SK-N-SH (cell line): ENCODE measurements at regions not wholly inside any gene's neighbourhood (a gene's known extent, or its start where the extent isn't known, plus 50 kb on each side); places are given as distances from the start of the nearest gene placed in this dataset.

Source experiments
- CTCF ChIA-PET: fragments of 300-600, 350-600 bp; formaldehyde crosslinking; extraction: SDS; loops from one replicate; lab custom pipeline; 2021; lab: Yijun Ruan, JAX
- POLR2A ChIA-PET: fragments of 350-600 bp; sonication (Branson Sonifier 250); formaldehyde crosslinking; extraction: SDS; loops from one replicate; lab custom pipeline; 2020; ENCODE audit warnings: antibody characterized with exemption, inconsistent platforms; lab: Yijun Ruan, JAX
- DNase-seq: peaks from one replicate; pipeline ENCODE4 v3.0.0; 2012
- H2AFZ ChIP-seq: fragments of 200-600 bp; sonication (generic); 2 replicates; pipeline ENCODE4 v1.8.1; 2016; ENCODE audit warnings: antibody characterized with exemption, mild to moderate bottlenecking, low read depth
- H3F3A ChIP-seq: fragments of 200-600 bp; sonication (generic); replicated peaks from 2 replicates; pipeline ENCODE3; 2016; ENCODE audit warnings: antibody characterized with exemption, mild to moderate bottlenecking; ENCODE audit not compliant: insufficient read depth
- H3K27ac ChIP-seq, 2 experiments: fragments of 200-500 bp in 1 of 2; fragments of 200-600 bp in 1 of 2; sonication (Bioruptor generic) in 1 of 2; sonication (generic), shearing (Covaris generic) in 1 of 2; 2 replicates each; pipeline versions ENCODE4 v1.5.1 to v1.6.1; 2014 to 2016; ENCODE audit warnings: low read depth in 2 of 2, inconsistent platforms in 1 of 2, low read length in 1 of 2, mild to moderate bottlenecking in 1 of 2, mixed read lengths in 1 of 2
- H3K27me3 ChIP-seq: fragments of 200-600 bp; sonication (generic), shearing (Covaris generic); 2 replicates; pipeline ENCODE4 v1.6.1; 2016; ENCODE audit warnings: mixed run types; ENCODE audit not compliant: insufficient read depth
- H3K36me3 ChIP-seq, 2 experiments: fragments of 200-500 bp in 1 of 2; fragments of 200-600 bp in 1 of 2; sonication (Bioruptor generic) in 1 of 2; sonication (generic) in 1 of 2; replicated peaks in 1 of 2; 2 replicates each; pipeline versions ENCODE3 to v1.5.1; 2014 to 2016; ENCODE audit warnings: low read length in 1 of 2, mild to moderate bottlenecking in 1 of 2; ENCODE audit not compliant: insufficient read depth in 2 of 2, control insufficient read depth in 1 of 2
- H3K4me1 ChIP-seq, 2 experiments: fragments of 200-500 bp in 1 of 2; fragments of 200-600 bp in 1 of 2; sonication (Bioruptor generic) in 1 of 2; sonication (generic), shearing (Covaris generic) in 1 of 2; 2 replicates each; pipeline versions ENCODE4 v1.5.1 to v1.6.1; 2014 to 2016; ENCODE audit warnings: low read depth in 1 of 2, low read length in 1 of 2, mixed run types in 1 of 2; ENCODE audit not compliant: insufficient read depth in 2 of 2, control insufficient read depth in 1 of 2
- H3K4me2 ChIP-seq: fragments of 200-600 bp; sonication (generic), shearing (Covaris generic); 2 replicates; pipeline ENCODE4 v1.6.1; 2017; ENCODE audit warnings: mixed run types
- H3K4me3 ChIP-seq, 2 experiments: fragments of 200-500 bp in 1 of 2; fragments of 200-600 bp in 1 of 2; sonication (Bioruptor generic) in 1 of 2; sonication (generic), shearing (Covaris generic) in 1 of 2; 2 replicates each; pipeline versions ENCODE4 v1.5.1 to v1.8.1; 2014 to 2016; ENCODE audit warnings: low read depth in 2 of 2, inconsistent platforms in 1 of 2, low read length in 1 of 2, mild to moderate bottlenecking in 1 of 2, mixed read lengths in 1 of 2, moderate library complexity in 1 of 2
- H3K79me2 ChIP-seq: fragments of 200-600 bp; sonication (generic); 2 replicates; pipeline ENCODE4 v1.8.1; 2017; ENCODE audit warnings: mild to moderate bottlenecking; ENCODE audit not compliant: insufficient read depth
- H3K9ac ChIP-seq: fragments of 200-600 bp; sonication (generic); 2 replicates; pipeline ENCODE4 v1.6.1; 2017; ENCODE audit warnings: mixed run types
- H3K9me2 ChIP-seq: fragments of 200-600 bp; sonication (generic); 2 replicates; pipeline ENCODE4 v1.6.1; 2017; ENCODE audit warnings: mixed run types
- H3K9me3 ChIP-seq: fragments of 200-600 bp; sonication (generic); 2 replicates; pipeline ENCODE4 v1.6.1; 2017; ENCODE audit warnings: mixed run types, mild to moderate bottlenecking, moderate library complexity
- H4K20me1 ChIP-seq: fragments of 200-600 bp; sonication (generic); 2 replicates; pipeline ENCODE4 v1.6.1; 2017; ENCODE audit warnings: mild to moderate bottlenecking, mixed run types; ENCODE audit not compliant: insufficient read depth
- CHD2 ChIP-seq: fragments of 150-350 bp; IDR thresholded peaks from 2 replicates; pipeline ENCODE4 v1.6.1; 2018; ENCODE audit warnings: low read length; ENCODE audit not compliant: partially characterized antibody
- ELF1 ChIP-seq: IDR thresholded peaks from 2 replicates; pipeline ENCODE4 v1.4.0; 2012
- EZH2phosphoT487 ChIP-seq: fragments of 200-600 bp; sonication (generic); IDR thresholded peaks from 2 replicates; pipeline ENCODE4 v1.6.1; 2017; ENCODE audit warnings: low read depth, mixed run types, mild to moderate bottlenecking, antibody characterized with exemption, moderate library complexity, borderline replicate concordance
- FOXJ3 ChIP-seq: sonication (generic); formaldehyde crosslinking; IDR thresholded peaks from 2 replicates; pipeline ENCODE4 v1.5.1; 2020; ENCODE audit warnings: mild to moderate bottlenecking, missing genetic modification reagents
- FOXM1 ChIP-seq: IDR thresholded peaks from 2 replicates; pipeline ENCODE4 v1.4.0; 2012; ENCODE audit warnings: low read depth, mild to moderate bottlenecking
- GABPA ChIP-seq: IDR thresholded peaks from 2 replicates; pipeline ENCODE4 v1.4.0; 2012; ENCODE audit warnings: low read depth, mild to moderate bottlenecking
- GATA2 ChIP-seq: sonication (generic); formaldehyde crosslinking; IDR thresholded peaks from 2 replicates; pipeline ENCODE4 v1.5.0; 2020; ENCODE audit warnings: mild to moderate bottlenecking, missing genetic modification reagents
- MEF2A ChIP-seq: IDR thresholded peaks from 2 replicates; pipeline ENCODE4 v1.4.0; 2012; ENCODE audit warnings: low read depth, borderline replicate concordance
- MXI1 ChIP-seq: IDR thresholded peaks from 2 replicates; pipeline ENCODE4 v1.6.1; 2012; ENCODE audit warnings: mild to moderate bottlenecking, low read depth, low read length, improper control_type of control experiment
- NRF1 ChIP-seq: IDR thresholded peaks from 2 replicates; pipeline ENCODE4 v1.6.1; 2012; ENCODE audit warnings: low read depth, mild to moderate bottlenecking, low read length
- TCF12 ChIP-seq: IDR thresholded peaks from 2 replicates; pipeline ENCODE4 v1.4.0; 2012
- TEAD4 ChIP-seq: IDR thresholded peaks from 2 replicates; pipeline ENCODE4 v1.4.0; 2012; ENCODE audit warnings: mild to moderate bottlenecking, borderline replicate concordance; ENCODE audit not compliant: insufficient read depth
- WGBS: methylation state at CpG from one replicate; pipeline ENCODE4 v1.1.6; 2017; ENCODE audit warnings: low lambda C conversion rate; 5-methylcytosine and 5-hydroxymethylcytosine counted together
- TF ChIP-seq, protein P1 (sequence below): IDR thresholded peaks from 2 replicates; pipeline ENCODE4 v1.6.1; 2012; ENCODE audit warnings: mild to moderate bottlenecking, low read depth, low read length, moderate library complexity
- TF ChIP-seq, protein P2 (sequence below): fragments of 150-350 bp; IDR thresholded peaks from 2 replicates; pipeline ENCODE4 v1.6.1; 2016; ENCODE audit warnings: mild to moderate bottlenecking, low read depth, low read length
- TF ChIP-seq, protein P3 (sequence below): fragments of 150-350 bp; IDR thresholded peaks from 2 replicates; pipeline ENCODE4 v1.6.1; 2017; ENCODE audit warnings: antibody characterized with exemption, low read length, low read depth, borderline replicate concordance
- TF ChIP-seq, protein P4 (sequence below): IDR thresholded peaks from 2 replicates; pipeline ENCODE4; 2012

DNA sequence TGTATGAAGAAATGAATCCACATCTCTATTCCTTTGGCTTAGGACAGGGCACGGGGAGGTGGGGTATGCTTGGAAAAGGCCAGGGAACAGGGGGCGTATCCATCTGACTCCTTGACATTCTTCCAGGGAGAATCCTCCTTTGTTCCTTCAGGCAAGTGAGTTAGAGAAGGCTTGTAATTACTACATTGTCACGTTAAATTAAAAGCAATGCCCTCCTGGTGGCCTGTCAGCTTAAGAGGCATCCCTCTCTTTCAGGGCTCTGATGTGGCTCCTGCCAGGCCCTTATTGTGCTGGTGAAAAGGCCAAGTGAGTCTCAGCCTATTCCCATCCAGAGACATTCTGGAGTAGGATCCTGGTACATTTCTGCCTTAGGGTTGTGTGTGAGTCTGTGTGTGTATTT, 128.3 kb downstream of the FOXA2 start:
- no peak overlapping the region for H3K4me3 ChIP-seq
- H3K4me1 ChIP-seq, result no peaks in the 10 kb centered on the region
- POLR2A ChIA-PET, result no interaction called here
- no peak for DNase-seq
- no peak overlapping the region for H2AFZ ChIP-seq
- H3K9me3 ChIP-seq, result no peaks in the 10 kb centered on the region
- TF ChIP-seq TEAD4 (no peak), ELF1 (no peak), GABPA (no peak), FOXM1 (no peak), EZH2phosphoT487 (no peak), NRF1 (no peak), CHD2 (no peak), TCF12 (no peak), GATA2 (CRISPR knock-in tag) (no peak), MEF2A (no peak), MXI1 (no peak), FOXJ3 (no peak)
- TF ChIP-seq, protein P1, sequence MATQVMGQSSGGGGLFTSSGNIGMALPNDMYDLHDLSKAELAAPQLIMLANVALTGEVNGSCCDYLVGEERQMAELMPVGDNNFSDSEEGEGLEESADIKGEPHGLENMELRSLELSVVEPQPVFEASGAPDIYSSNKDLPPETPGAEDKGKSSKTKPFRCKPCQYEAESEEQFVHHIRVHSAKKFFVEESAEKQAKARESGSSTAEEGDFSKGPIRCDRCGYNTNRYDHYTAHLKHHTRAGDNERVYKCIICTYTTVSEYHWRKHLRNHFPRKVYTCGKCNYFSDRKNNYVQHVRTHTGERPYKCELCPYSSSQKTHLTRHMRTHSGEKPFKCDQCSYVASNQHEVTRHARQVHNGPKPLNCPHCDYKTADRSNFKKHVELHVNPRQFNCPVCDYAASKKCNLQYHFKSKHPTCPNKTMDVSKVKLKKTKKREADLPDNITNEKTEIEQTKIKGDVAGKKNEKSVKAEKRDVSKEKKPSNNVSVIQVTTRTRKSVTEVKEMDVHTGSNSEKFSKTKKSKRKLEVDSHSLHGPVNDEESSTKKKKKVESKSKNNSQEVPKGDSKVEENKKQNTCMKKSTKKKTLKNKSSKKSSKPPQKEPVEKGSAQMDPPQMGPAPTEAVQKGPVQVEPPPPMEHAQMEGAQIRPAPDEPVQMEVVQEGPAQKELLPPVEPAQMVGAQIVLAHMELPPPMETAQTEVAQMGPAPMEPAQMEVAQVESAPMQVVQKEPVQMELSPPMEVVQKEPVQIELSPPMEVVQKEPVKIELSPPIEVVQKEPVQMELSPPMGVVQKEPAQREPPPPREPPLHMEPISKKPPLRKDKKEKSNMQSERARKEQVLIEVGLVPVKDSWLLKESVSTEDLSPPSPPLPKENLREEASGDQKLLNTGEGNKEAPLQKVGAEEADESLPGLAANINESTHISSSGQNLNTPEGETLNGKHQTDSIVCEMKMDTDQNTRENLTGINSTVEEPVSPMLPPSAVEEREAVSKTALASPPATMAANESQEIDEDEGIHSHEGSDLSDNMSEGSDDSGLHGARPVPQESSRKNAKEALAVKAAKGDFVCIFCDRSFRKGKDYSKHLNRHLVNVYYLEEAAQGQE, result no peak
- TF ChIP-seq, protein P2, sequence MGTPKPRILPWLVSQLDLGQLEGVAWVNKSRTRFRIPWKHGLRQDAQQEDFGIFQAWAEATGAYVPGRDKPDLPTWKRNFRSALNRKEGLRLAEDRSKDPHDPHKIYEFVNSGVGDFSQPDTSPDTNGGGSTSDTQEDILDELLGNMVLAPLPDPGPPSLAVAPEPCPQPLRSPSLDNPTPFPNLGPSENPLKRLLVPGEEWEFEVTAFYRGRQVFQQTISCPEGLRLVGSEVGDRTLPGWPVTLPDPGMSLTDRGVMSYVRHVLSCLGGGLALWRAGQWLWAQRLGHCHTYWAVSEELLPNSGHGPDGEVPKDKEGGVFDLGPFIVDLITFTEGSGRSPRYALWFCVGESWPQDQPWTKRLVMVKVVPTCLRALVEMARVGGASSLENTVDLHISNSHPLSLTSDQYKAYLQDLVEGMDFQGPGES, result no peak
- TF ChIP-seq, protein P3, sequence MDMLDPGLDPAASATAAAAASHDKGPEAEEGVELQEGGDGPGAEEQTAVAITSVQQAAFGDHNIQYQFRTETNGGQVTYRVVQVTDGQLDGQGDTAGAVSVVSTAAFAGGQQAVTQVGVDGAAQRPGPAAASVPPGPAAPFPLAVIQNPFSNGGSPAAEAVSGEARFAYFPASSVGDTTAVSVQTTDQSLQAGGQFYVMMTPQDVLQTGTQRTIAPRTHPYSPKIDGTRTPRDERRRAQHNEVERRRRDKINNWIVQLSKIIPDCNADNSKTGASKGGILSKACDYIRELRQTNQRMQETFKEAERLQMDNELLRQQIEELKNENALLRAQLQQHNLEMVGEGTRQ, result no peak
- TF ChIP-seq, protein P4, sequence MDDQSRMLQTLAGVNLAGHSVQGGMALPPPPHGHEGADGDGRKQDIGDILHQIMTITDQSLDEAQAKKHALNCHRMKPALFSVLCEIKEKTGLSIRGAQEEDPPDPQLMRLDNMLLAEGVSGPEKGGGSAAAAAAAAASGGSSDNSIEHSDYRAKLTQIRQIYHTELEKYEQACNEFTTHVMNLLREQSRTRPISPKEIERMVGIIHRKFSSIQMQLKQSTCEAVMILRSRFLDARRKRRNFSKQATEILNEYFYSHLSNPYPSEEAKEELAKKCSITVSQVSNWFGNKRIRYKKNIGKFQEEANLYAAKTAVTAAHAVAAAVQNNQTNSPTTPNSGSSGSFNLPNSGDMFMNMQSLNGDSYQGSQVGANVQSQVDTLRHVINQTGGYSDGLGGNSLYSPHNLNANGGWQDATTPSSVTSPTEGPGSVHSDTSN, result no peak
- CTCF ChIA-PET, result no interaction called here
- WGBS, result 15% methylated on average over 3 of the region's 3 CpGs
- no peak overlapping the region for H3K4me2 ChIP-seq
- no peak overlapping the region for H3K27ac ChIP-seq
- no peaks in the 10 kb centered on the region for H3K79me2 ChIP-seq
- H3K9ac ChIP-seq, result no peak overlapping the region
- H3K36me3 ChIP-seq, result no peaks in the 10 kb centered on the region
- H3K9me2 ChIP-seq, result no peaks in the 10 kb centered on the region
- no peaks in the 10 kb centered on the region for H3F3A ChIP-seq
- H4K20me1 ChIP-seq, result no peaks in the 10 kb centered on the region
- H3K27me3 ChIP-seq, result peaks cover 10% of the 10 kb centered on the region
